ENCODE measurements at regions not wholly inside any gene's neighbourhood (a gene's known extent, or its start where the extent isn't known, plus 50 kb on each side); places are given as distances from the start of the nearest gene placed in this dataset.
"Not testable (repeated sequence)": the region's sequence is repeated elsewhere in the genome, so short reads cannot be mapped to it uniquely, and the experiment has no call there.

GRCh38 chr18:25533218-25533617, 181.3 kb upstream of the ZNF521 start:
- no peaks in the 10 kb centered on the region for H3K27me3 ChIP-seq (ENCODE audit: control insufficient read depth, insufficient read depth, low read length)
- TF ChIP-seq CTCF (IDR thresholded peaks at IDR 0.05; ENCODE audit: insufficient read depth, low read length, poor library complexity, severe bottlenecking): no peak
- H3K36me3 ChIP-seq (ENCODE audit: control insufficient read depth, insufficient read depth, low read length): no peaks in the 10 kb centered on the region
- no peak for DNase-seq (ENCODE audit: low read depth)
- H3K4me3 ChIP-seq (ENCODE audit: low read depth, low read length): no peak overlapping the region

- H3K27me3 ChIP-seq (ENCODE audit: control insufficient read depth, insufficient read depth, low read length): no peaks in the 10 kb centered on the region
- H3K36me3 ChIP-seq (ENCODE audit: control insufficient read depth, insufficient read depth, low read length): no peaks in the 10 kb centered on the region
- no peak overlapping the region for H3K4me3 ChIP-seq (ENCODE audit: low read depth, low read length)
- TF ChIP-seq CTCF (IDR thresholded peaks at IDR 0.05; ENCODE audit: insufficient read depth, low read length, poor library complexity, severe bottlenecking): no peak
- no peak for DNase-seq (ENCODE audit: low read depth)
Measured at GRCh38 chr18:25531207-25531606, 179.2 kb upstream of the ZNF521 start.

GRCh38 chr18:25525789-25526188, 173.8 kb upstream of the ZNF521 start:
- H3K36me3 ChIP-seq (ENCODE audit: control insufficient read depth, insufficient read depth, low read length); DNase-seq (ENCODE audit: low read depth); H3K4me3 ChIP-seq (ENCODE audit: low read depth, low read length); H3K27me3 ChIP-seq (ENCODE audit: control insufficient read depth, insufficient read depth, low read length): not testable (repeated sequence)

- TF ChIP-seq CTCF (IDR thresholded peaks at IDR 0.05; ENCODE audit: insufficient read depth, low read length, poor library complexity, severe bottlenecking): no peak
- Histone ChIP-seq H3K27me3 (ENCODE audit: control insufficient read depth, insufficient read depth, low read length) (no peaks in the 10 kb centered on the region), H3K36me3 (ENCODE audit: control insufficient read depth, insufficient read depth, low read length) (no peaks in the 10 kb centered on the region), H3K4me3 (ENCODE audit: low read depth, low read length) (no peak overlapping the region)
- no peak for DNase-seq (ENCODE audit: low read depth)
Measured at GRCh38 chr18:25518716-25519053, 166.7 kb upstream of the ZNF521 start.

GRCh38 chr18:25517881-25518715, 166.1 kb upstream of the ZNF521 start:
- DNase-seq (ENCODE audit: low read depth): no peak
- no peaks in the 10 kb centered on the region for H3K36me3 ChIP-seq (ENCODE audit: control insufficient read depth, insufficient read depth, low read length)
- no peaks in the 10 kb centered on the region for H3K27me3 ChIP-seq (ENCODE audit: control insufficient read depth, insufficient read depth, low read length)
- TF ChIP-seq CTCF (IDR thresholded peaks at IDR 0.05; ENCODE audit: insufficient read depth, low read length, poor library complexity, severe bottlenecking): no peak
- H3K4me3 ChIP-seq (ENCODE audit: low read depth, low read length): no peak overlapping the region

GRCh38 chr18:25516747-25517498, 165.0 kb upstream of the ZNF521 start:
- no peak for DNase-seq (ENCODE audit: low read depth)
- Histone ChIP-seq H3K36me3 (ENCODE audit: control insufficient read depth, insufficient read depth, low read length) (no peaks in the 10 kb centered on the region), H3K27me3 (ENCODE audit: control insufficient read depth, insufficient read depth, low read length) (no peaks in the 10 kb centered on the region), H3K4me3 (ENCODE audit: low read depth, low read length) (no peak overlapping the region)
- no peak for TF ChIP-seq CTCF (IDR thresholded peaks at IDR 0.05; ENCODE audit: insufficient read depth, low read length, poor library complexity, severe bottlenecking)
